ENCODE measurements at regions not wholly inside any gene's neighbourhood (a gene's known extent, or its start where the extent isn't known, plus 50 kb on each side); places are given as distances from the start of the nearest gene placed in this dataset.

DNA sequence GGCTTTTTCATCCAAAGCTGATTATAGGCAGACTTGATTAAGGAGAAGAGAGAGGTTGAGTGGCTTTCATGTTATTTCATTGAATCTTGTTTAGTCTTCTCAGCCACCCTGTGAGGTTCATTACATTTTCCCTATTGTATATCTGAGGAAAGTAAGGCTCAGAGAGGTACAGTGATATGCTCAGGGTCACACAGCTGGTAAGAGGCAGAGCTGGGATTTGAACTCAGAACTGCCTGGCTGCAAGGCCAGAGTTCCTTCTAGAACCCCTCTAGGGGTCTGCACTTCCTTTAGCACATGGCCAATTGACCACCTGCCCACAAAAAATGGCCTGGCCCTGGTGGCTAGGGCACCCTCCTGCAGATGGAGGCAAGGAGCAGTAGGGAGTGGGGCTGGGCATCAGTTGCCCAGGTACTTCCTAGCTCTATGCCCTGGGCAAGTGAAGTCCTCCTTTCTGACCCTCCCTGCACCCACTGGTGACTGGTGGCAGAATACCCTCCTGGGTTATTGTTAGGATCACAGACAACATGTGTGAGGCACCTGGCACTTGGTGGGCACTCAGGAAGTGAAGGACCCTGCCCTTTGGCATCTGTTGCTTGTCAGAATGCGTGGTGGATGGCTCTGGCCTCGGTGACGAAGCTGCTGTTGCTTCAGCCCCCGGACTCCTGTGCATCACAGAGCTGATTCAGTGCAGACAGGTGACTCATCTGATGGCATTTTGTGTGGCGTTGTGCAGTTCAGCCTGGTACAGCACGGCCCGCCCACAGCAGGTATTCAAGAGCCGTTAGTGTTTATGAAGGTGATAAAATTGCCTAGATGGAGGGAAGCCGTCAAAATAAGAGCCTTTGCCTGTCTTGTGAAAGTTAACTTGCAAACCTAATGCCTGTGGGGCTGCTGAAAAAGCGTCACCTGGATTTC, 115.8 kb downstream of the SLC25A47 start (continued):
- TF ChIP-seq, protein P1, sequence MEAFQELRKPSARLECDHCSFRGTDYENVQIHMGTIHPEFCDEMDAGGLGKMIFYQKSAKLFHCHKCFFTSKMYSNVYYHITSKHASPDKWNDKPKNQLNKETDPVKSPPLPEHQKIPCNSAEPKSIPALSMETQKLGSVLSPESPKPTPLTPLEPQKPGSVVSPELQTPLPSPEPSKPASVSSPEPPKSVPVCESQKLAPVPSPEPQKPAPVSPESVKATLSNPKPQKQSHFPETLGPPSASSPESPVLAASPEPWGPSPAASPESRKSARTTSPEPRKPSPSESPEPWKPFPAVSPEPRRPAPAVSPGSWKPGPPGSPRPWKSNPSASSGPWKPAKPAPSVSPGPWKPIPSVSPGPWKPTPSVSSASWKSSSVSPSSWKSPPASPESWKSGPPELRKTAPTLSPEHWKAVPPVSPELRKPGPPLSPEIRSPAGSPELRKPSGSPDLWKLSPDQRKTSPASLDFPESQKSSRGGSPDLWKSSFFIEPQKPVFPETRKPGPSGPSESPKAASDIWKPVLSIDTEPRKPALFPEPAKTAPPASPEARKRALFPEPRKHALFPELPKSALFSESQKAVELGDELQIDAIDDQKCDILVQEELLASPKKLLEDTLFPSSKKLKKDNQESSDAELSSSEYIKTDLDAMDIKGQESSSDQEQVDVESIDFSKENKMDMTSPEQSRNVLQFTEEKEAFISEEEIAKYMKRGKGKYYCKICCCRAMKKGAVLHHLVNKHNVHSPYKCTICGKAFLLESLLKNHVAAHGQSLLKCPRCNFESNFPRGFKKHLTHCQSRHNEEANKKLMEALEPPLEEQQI (IDR thresholded peaks at IDR 0.05): no peak
- no peak for TF ChIP-seq XRCC3 (IDR thresholded peaks at IDR 0.05)
- TF ChIP-seq ADNP (tag; IDR thresholded peaks at IDR 0.05): peak; percentile 66; the same call in 1 of the 2 replicates
- peak; percentile 48; the same call in 1 of the 2 replicates for TF ChIP-seq FOSL1 (tag; conservative IDR thresholded peaks at IDR 0.05)
- no peak for TF ChIP-seq ARID3B (CRISPR knock-in tag; IDR thresholded peaks at IDR 0.05; ENCODE audit: borderline replicate concordance)
- no peak for TF ChIP-seq ELF4 (CRISPR knock-in tag; IDR thresholded peaks at IDR 0.05)
- TF ChIP-seq ZNF717 (CRISPR knock-in tag; IDR thresholded peaks at IDR 0.05): no peak
- TF ChIP-seq RAD21 (CRISPR knock-in tag; conservative IDR thresholded peaks at IDR 0.05 in 1 of 2, IDR thresholded peaks at IDR 0.05 in 1 of 2): no peak
- TF ChIP-seq ZBTB17 (CRISPR knock-in tag; IDR thresholded peaks at IDR 0.05): no peak
- peak; percentile 99 for TF ChIP-seq MYNN (IDR thresholded peaks at IDR 0.05)
- TF ChIP-seq MYNN (CRISPR knock-in tag; IDR thresholded peaks at IDR 0.05): peak; percentile 85
- TF ChIP-seq GATAD2B (IDR thresholded peaks at IDR 0.05; ENCODE audit: borderline replicate concordance): no peak
- no peak for TF ChIP-seq ZNF217 (CRISPR knock-in tag; IDR thresholded peaks at IDR 0.05)
- TF ChIP-seq, protein P2, sequence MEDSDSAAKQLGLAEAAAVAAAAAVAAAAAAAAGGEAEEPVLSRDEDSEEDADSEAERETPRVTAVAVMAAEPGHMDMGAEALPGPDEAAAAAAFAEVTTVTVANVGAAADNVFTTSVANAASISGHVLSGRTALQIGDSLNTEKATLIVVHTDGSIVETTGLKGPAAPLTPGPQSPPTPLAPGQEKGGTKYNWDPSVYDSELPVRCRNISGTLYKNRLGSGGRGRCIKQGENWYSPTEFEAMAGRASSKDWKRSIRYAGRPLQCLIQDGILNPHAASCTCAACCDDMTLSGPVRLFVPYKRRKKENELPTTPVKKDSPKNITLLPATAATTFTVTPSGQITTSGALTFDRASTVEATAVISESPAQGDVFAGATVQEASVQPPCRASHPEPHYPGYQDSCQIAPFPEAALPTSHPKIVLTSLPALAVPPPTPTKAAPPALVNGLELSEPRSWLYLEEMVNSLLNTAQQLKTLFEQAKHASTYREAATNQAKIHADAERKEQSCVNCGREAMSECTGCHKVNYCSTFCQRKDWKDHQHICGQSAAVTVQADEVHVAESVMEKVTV (CRISPR knock-in tag; IDR thresholded peaks at IDR 0.05): no peak
- TF ChIP-seq ZNF668 (CRISPR knock-in tag; IDR thresholded peaks at IDR 0.05): no peak
- TF ChIP-seq SUPT5H (IDR thresholded peaks at IDR 0.05): no peak
- no peak for TF ChIP-seq HMG20A (CRISPR knock-in tag; conservative IDR thresholded peaks at IDR 0.05)
- TF ChIP-seq BRCA1 (IDR thresholded peaks at IDR 0.05): no peak
- no peak for TF ChIP-seq BRCA1 (CRISPR knock-in tag; IDR thresholded peaks at IDR 0.05)
- no peak for TF ChIP-seq JUN (IDR thresholded peaks at IDR 0.05; ENCODE audit: borderline replicate concordance, low read depth, low read length)
- no peak for TF ChIP-seq JUN (CRISPR knock-in tag; IDR thresholded peaks at IDR 0.05; ENCODE audit: borderline replicate concordance)
- TF ChIP-seq HNRNPLL (IDR thresholded peaks at IDR 0.05; ENCODE audit: low read depth, low read length, poor library complexity, severe bottlenecking): no peak
- no peak for TF ChIP-seq PRPF4 (IDR thresholded peaks at IDR 0.05; ENCODE audit: insufficient read depth, low read depth, low read length, poor library complexity, severe bottlenecking)
- no peak for TF ChIP-seq IRF9 (tag; IDR thresholded peaks at IDR 0.05)
